GM04503 (cell line): ENCODE measurements at regions not wholly inside any gene's neighbourhood (a gene's known extent, or its start where the extent isn't known, plus 50 kb on each side); places are given as distances from the start of the nearest gene placed in this dataset.

ENCODE experiments used
- DNase-seq: peaks from one replicate; pipeline ENCODE4 v3.0.0-alpha.2; 2012; ENCODE audit warnings: low read depth

DNA sequence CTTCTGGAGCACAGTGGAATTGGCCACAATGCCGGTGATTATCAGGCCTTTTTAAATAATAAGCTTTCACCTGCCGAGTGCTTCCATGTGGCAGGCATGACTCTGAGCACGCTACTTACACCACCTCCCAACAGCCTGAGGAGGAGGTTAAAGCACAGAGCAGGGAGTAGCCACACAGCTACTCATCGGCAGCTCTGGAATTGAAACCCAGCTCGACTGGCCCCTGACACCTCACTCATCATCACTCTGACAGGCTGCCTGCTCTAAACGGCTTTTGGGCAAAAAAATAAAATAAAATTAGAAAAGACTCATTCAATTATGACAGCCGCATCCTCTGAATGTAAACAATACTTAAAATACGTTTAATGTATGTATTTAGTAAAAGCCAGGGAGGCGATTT, 326.4 kb upstream of the NOCT start:
- no peak for DNase-seq

DNA sequence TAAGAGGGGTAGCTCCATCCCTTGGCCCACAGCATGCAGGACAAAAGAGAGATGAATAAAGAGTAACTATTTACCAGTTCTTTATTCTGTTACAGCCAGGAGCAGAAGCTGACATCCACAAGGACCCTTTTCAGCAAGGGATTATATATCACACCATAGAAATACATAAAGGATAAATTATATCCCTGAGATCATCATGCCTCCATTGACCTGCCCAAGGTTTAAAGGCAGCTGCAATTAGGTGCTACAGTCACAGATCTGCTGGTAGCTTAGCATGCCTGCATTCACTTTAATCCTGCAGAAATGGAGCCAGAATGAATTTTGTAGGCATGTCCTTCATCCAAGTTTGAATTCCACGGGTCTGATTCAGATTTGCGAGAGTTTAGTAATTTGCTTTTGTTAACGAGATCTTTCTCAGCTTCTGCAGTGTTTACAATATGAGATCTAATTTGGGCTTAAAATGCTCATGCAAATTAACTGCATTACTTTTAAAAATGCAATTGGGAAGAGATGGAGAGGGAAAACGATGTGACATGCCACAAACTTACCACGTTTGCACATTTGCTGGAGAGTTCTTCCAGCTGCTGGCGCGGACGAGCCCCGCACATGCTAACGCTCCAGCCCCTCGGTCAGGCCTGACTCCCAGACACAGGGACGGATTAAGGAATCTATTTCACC, 327.0 kb upstream of the NOCT start:
- DNase-seq, result no peak

DNA sequence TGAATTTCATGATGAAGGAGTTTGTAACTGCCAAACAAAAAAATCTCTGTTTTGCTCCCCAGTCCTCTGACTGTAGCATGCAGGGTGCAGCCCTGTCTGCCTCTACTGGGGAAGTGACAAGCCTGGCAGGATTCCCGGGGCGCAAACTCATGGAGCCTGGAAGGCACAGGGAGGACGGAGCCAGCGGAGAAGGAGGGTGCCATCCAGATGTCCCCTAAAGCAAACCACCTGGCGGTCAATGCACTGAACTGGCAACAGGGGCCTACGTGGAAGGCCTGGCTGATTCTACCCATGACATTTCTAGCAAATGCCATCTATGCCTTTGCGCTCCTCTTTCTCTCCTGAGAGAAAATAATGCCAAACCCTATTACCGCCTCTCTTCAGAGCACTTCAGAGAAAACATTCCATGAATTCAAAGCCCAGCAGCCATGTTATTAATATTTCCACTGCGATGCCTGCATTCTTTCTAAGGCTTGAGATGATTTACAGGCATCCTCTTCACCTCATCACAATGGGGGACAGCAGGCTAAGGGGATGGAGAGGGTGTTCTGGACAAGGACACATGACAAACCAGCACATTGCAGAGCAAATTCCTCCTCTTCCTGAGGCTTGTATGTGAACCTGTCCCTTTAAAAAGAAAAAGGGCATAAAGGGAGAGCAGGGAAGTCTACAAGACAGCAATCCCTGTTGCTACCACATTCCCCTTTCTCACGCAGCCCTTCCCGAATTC, 329.3 kb upstream of the NOCT start:
- DNase-seq, result no peak

DNA sequence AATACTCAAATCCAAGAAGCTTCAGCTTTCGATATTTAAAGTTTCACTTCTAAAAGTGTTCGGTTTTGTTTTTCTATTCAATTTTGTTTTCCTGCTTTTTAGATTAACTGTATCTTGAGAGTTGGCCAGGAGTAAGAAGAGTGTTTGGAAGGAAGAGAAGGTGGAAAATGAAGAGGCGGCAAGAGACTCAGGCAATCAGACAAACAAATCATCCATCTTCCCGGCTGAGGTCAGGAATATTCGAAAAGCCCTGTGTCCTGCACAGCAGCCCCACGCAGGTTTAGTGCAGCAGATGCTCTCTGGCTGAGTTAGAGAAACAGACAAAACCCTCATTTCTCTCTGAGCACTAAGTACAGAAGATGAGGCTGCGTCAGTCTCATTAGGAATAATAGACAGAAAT, 330.3 kb upstream of the NOCT start:
- no peak for DNase-seq

GRCh38 chr4:138680989-138681604, 334.5 kb upstream of the NOCT start:
- DNase-seq, result no peak

DNA sequence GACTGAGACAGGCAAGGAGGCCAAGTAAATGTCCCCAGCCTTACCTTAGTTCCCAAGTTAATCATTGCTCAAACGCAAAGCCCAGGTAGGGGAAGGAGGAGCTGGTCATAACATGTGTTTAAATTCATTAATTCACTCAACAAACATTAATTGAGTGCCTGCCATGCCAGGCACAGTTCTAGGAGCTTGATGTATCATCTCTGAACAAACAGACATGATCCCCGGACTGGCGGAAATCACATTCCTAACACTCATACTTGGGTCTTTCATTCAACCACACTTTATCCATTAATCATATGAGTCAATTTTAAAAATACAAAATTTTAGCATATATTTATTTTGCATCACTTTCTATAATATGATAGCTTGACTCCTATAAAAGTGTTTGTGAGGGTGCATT, 335.3 kb upstream of the NOCT start:
- DNase-seq, result no peak

DNA sequence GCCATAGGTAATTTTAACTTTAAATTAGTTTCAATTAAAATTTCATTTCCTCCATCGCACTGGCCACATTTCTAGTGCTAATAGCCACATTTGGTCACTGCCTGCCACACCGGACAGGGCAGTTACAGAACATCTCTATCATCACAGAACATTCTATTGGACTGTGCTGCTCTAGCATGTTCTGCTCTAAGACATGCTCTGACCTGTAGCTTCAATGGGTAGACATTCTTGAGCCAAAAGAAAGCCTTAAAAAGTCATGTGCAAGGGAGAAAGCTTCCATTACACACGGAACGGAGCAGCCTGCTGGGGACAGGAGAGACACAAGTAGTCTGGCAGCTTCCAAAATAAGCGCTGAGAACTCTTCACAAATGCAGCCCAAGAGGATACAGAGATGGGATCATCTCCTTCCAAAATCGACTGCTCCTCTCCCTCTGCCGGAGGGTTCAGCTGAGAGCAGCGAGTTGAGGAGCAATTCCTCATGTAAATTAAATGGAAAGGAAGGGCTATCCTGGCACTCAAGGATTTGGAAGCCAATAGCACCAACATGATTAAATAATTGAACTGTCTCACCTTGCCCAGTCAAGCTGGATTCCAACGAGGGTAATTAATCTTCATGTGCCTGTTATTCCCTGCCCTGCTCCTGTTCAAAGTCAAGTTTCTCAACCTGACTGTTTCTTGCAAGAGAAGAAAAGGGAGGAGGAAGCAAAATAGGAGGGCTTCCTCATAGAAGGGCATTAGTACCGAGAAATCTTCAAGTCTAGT, 336.4 kb upstream of the NOCT start:
- no peak for DNase-seq

DNA sequence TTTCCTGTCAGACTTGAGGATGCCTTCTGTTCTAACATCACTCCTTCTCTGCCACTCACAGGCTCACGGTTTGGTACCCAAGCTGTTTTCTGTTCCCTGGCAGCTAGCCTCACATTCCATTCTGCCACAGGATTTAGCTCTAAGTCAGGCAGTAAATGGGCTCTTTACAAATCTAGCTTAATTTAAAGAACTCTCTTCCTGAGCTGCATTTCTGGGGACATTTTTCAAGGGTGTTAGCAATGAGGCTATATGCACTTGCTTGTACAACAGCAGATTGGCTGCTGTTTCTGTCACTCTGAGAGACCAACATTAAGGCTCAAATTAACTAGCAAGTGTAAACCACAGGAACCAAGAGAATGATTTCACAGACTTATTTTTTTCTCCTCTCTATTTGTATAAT, 337.8 kb upstream of the NOCT start:
- DNase-seq, result no peak

- no peak for DNase-seq
Observed at GRCh38 chr4:138677212-138677611, 338.4 kb upstream of the NOCT start.

DNA sequence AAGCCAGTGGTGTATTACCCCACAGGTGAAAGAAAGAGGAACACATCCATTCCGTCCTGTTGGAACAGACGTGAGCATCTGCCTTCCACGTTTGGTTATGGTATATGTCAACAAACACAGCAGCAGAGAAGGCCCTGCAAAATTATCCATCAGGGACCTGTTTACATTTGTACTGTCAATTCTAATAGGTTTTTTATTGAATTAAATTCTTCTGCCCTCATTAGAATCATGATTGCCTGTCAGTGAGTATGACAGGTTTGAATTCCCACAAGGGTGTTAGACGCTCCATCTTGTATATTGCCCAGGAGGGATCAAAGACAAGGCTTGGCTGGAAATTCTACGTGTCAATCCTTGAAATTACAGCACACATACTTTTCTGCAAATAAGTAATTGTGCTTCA, 339.9 kb upstream of the NOCT start:
- DNase-seq, result no peak

GRCh38 chr4:138674209-138674608, 341.4 kb upstream of the NOCT start:
- DNase-seq, result no peak

GRCh38 chr4:138673053-138673452, 342.5 kb upstream of the NOCT start:
- no peak for DNase-seq

GRCh38 chr4:138672393-138672976, 343.1 kb upstream of the NOCT start:
- no peak for DNase-seq

DNA sequence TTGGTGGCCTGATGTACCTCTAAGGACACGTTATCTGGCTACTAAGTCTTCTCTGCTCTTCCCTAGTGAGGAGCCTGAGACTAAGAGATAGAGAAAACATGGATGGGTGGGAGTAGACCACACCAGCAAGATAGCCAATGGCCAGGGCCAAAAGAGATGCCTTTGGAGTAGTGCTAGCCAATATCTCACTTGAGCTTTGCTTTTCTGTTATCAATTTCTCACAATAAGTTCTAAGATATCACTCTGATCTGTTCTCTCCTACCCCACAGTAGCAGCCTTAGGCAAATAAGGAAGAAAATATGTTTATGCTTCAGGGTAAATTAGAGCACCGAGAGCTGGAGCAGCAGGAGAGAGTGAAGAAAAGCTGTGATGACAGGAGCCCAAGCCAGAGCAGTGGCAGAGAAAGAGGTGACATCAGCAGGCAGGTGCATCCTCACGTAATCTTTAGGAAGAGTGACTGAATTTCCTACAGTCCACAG, 343.9 kb upstream of the NOCT start:
- no peak for DNase-seq

GRCh38 chr4:138671106-138671505, 344.5 kb upstream of the NOCT start:
- no peak for DNase-seq

DNA sequence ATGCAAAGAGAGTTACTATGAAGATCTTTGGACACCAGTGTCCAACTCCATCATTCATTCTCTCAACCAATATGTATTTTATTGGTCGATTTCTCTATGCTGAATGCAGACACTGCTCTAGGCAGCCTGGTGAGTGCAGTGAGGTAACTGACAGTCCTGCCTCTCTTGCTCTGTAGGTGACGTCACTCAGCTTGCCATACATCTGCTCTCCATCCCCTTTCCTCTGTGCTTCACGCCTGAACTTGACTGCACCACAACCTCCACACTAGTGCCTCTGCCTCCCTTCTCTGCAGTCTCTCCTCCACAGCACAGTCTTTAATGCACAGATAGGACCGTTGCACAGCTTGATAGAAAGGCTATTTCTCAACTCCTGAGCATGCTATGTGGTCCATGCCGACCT, 344.9 kb upstream of the NOCT start:
- DNase-seq, result no peak

GRCh38 chr4:138669479-138670315, 345.9 kb upstream of the NOCT start:
- no peak for DNase-seq

DNA sequence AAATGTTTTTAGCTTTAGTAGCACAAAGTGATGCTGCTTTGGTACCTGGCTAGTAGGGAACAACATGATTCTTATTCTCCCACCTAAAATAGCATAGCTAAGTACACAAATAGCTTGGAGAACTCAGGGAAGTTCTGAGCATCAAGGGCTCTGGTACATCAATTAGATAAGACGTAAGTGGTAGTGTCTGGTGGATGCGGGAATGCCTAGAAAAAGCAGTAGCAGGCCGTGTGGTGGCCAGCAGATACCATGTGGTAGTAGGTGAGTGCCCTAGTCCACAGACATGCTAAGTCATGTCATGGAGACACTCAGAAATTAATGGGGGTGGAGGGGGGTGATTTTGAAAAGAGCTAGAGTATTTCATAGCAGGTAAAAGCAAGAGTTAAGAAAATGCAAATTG, 347.3 kb upstream of the NOCT start:
- no peak for DNase-seq

GRCh38 chr4:138666366-138666765, 349.2 kb upstream of the NOCT start:
- no peak for DNase-seq

DNA sequence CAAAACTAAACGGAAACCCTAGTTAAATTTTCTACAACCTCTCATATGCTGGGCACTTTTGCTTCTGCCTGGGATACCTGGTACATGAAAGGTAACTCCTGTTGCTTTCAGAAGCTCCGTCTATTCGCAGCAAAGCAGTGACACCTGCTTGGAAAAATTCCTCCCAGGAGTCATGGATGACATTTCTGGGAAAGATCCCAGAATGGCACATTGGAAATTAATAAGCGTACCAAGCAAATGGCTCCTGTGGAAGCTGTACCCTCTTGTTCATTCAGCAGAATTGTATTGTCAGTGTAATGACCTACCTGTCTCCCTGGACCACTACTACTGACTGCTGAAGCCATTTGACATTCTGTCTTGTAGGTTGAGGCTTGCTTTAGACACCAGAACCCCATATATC, 349.7 kb upstream of the NOCT start:
- no peak for DNase-seq

DNA sequence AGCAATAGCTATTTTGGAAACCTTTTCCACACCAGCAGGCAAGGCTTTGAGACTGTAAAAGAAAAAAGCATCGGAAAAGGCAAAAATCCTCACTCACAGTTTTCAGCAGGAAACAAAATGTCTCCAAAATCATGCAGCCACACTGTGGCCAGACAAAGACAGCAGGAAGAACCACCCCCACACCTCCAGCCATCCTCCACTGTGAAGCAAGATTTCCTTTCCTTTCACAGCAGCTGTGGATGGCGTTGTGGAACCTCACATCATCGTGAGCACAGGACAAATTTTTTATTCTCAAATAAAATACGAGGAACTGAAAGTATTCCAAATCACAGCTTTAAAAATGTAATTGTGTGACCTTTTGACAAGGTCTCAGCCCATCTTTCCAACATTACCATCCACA, 351.7 kb upstream of the NOCT start:
- no peak for DNase-seq
